GM10266 (cell line): ENCODE measurements at regions not wholly inside any gene's neighbourhood (a gene's known extent, or its start where the extent isn't known, plus 50 kb on each side); places are given as distances from the start of the nearest gene placed in this dataset.

Source experiments
- DNase-seq: peaks from one replicate; pipeline ENCODE4 v3.0.0; 2012; ENCODE audit errors: extremely low spot score
- TF ChIP-seq, protein P1 (sequence below): IDR thresholded peaks from 2 replicates; pipeline ENCODE4 v1.5.1; 2012; ENCODE audit warnings: mild to moderate bottlenecking, low read depth; ENCODE audit not compliant: control insufficient read depth, insufficient read depth; ENCODE audit errors: missing control alignments

DNA sequence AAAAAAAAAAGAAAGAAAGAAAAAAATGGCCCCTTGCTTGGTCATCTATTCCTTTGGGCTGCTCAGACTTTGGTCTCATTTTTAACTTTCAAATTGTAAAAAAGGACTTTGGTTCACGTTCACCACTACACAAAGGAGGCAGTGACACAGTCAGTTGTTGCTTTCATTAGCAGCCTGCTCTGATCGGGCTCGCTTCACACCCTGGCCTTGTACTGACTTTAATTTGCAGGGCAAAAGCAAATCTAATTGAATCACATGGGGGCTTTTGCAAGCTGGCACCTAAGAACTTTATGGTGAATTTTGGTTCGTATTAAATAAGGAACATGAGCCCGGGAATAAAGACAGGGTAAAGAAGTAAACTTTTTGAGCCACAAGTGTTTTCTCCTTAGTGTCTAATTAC lies 103.6 kb upstream of the CDH11 start:
- DNase-seq = no peak
- TF ChIP-seq, protein P1, sequence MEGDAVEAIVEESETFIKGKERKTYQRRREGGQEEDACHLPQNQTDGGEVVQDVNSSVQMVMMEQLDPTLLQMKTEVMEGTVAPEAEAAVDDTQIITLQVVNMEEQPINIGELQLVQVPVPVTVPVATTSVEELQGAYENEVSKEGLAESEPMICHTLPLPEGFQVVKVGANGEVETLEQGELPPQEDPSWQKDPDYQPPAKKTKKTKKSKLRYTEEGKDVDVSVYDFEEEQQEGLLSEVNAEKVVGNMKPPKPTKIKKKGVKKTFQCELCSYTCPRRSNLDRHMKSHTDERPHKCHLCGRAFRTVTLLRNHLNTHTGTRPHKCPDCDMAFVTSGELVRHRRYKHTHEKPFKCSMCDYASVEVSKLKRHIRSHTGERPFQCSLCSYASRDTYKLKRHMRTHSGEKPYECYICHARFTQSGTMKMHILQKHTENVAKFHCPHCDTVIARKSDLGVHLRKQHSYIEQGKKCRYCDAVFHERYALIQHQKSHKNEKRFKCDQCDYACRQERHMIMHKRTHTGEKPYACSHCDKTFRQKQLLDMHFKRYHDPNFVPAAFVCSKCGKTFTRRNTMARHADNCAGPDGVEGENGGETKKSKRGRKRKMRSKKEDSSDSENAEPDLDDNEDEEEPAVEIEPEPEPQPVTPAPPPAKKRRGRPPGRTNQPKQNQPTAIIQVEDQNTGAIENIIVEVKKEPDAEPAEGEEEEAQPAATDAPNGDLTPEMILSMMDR = no peak

DNA sequence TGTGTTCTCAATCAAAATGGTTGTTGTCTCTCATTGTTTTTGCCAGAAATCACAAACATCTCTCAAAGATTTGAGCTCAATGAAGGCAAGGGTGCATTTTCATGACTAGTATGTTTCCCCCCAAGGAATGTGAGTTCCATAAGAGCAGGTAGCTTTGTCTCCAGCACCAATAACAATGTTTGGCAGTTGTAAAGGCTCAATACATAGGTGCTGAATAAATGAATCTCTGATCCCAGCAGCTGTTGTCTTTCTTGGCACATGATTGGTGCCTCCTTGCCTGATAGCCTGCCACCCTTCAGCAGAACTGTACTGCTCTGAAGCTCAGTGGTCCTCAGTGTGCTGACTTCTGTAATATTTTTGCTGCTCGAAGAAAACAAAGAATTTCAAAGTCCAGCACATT lies 103.1 kb upstream of the CDH11 start:
- TF ChIP-seq, protein P1 = no peak

DNA sequence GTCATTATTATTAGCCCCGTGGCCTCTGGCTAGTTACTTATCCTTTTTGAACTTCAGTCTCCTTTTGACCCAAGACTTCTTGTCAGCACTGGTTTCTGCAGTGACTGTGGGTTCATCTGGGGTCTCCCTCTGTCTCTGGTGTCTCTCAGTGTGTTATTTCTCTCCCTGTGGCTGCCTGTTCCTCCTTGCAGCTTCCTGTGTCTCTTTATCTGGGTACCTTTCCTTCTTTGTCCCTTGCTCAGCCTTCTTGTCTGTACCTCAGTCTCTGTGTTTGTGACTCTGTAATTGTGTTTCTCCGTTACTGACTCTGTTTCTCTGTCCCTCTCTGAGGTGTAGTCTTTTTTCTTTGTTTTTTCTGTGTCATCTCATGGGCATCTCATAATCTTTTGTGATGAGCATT lies 102.6 kb upstream of the CDH11 start:
- TF ChIP-seq, protein P1 = no peak
- no peak for DNase-seq

More for the DNA sequence above, 103.1 kb upstream of the CDH11 start:
- DNase-seq = no peak

DNA sequence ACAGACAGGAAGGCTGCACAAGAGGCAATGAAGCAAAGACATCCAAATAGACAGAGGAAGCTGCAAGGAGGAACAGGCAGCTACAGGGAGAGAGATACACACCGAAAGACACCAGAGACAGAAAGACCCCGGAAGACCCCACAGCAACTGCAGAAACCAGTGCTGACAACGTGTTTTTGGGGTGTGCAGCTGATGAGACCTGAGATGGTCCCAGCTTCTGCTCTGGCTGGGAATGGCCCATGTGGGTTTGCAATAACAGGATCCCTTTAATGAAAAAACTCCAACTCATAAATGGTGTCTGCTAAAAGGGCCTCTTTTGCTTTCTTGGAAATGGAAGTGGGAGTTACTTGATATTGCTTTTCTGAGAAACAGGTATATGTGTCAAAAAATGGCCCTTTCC lies 101.5 kb upstream of the CDH11 start:
- TF ChIP-seq, protein P1 = no peak
- DNase-seq = no peak

DNA sequence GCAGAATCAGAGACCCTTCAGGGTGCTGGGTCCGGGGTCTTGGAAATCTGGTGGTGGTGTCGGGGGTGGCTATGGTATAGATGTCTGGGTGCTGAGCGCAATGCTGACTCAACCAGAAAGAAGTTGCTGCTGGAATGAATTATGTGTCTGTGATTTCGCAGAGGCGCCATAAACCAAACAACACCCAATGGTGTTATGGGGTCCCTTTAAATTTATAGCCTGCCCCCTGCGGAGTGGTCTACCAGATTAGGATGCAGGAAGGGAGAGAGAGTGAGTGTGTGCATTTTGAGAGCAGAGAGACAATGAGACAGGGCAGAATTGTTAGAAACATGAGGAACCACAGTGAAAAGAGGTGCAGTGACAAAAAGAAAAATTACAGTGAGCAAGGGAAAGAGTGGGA lies 100.7 kb upstream of the CDH11 start:
- TF ChIP-seq, protein P1 = no peak
- no peak for DNase-seq

DNA sequence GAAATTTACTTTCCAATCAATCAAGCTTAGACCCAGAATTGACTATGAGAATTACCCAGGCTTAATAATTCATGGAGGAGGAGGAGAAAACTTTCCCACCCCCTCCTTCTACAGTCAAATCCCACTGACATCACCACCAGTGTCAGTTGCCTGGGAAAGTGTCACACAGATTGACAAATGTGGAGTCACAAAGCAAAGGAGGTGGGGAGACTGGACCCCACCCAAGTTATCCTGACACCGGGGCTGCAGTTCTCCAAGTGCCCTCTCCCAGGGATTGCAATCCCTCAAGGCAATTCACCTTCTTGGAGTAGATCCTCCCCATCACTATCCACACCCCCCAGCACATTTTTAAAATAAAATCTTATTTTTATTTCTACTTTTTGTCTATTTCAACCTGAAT lies 100.2 kb upstream of the CDH11 start:
- TF ChIP-seq, protein P1 = no peak
- no peak for DNase-seq

DNA sequence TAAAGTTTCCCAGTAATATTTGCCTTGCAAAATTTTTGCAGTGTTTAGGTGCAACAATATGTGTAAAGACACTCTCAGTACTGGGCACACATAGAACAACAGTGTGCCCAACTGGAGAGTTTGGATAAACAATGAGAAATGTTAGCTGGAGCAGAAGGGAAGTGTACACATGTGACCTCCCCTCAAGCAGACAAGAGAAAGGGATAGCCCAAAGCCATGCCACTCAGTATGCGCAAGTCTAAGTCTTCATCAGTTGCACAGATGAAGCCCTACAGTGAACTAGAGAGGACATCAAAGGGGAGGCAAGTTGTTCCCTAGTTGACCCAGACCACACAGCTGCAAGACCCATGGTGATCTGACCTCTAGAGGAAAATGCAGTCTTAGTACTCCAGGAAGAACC lies 97.9 kb upstream of the CDH11 start:
- DNase-seq = no peak
- TF ChIP-seq, protein P1 = no peak
